ENCODE measurements at regions not wholly inside any gene's neighbourhood (a gene's known extent, or its start where the extent isn't known, plus 50 kb on each side); places are given as distances from the start of the nearest gene placed in this dataset.

DNA sequence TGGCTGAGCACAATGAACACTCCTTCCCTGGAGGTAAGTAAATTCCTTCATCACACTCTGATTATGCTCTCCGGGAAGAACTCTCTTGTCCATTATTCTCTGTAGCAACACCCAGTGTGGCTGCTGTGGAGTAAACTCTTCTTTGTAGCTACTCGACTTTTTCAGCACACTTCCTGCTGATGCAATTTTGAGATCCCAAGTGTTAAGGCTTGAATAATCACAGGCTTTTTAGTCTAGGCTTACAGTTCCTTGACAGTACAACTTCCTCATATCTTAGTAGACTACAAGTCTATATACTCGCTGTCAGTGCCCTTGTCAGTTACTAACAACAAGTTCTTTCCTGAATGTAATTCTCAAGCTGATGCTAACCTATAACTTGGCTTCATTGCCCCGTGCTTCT, 301.8 kb upstream of the API5 start:
- TF ChIP-seq, protein P1, sequence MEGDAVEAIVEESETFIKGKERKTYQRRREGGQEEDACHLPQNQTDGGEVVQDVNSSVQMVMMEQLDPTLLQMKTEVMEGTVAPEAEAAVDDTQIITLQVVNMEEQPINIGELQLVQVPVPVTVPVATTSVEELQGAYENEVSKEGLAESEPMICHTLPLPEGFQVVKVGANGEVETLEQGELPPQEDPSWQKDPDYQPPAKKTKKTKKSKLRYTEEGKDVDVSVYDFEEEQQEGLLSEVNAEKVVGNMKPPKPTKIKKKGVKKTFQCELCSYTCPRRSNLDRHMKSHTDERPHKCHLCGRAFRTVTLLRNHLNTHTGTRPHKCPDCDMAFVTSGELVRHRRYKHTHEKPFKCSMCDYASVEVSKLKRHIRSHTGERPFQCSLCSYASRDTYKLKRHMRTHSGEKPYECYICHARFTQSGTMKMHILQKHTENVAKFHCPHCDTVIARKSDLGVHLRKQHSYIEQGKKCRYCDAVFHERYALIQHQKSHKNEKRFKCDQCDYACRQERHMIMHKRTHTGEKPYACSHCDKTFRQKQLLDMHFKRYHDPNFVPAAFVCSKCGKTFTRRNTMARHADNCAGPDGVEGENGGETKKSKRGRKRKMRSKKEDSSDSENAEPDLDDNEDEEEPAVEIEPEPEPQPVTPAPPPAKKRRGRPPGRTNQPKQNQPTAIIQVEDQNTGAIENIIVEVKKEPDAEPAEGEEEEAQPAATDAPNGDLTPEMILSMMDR (IDR thresholded peaks at IDR 0.05; ENCODE audit: extremely low read depth in 1 of 2, insufficient read depth in 1 of 2, low read depth in 1 of 2, low read length in 2 of 2) = no peak
- TF ChIP-seq POLR2A (IDR thresholded peaks at IDR 0.05; ENCODE audit: low read depth, low read length) (no peak), MAX (IDR thresholded peaks at IDR 0.05; ENCODE audit: insufficient read depth, insufficient read length) (no peak)

Data from endothelial cell of umbilical vein (primary cell).